ENCODE measurements at regions not wholly inside any gene's neighbourhood (a gene's known extent, or its start where the extent isn't known, plus 50 kb on each side); places are given as distances from the start of the nearest gene placed in this dataset.
"Not testable (repeated sequence)": the region's sequence is repeated elsewhere in the genome, so short reads cannot be mapped to it uniquely, and the experiment has no call there.

DNA sequence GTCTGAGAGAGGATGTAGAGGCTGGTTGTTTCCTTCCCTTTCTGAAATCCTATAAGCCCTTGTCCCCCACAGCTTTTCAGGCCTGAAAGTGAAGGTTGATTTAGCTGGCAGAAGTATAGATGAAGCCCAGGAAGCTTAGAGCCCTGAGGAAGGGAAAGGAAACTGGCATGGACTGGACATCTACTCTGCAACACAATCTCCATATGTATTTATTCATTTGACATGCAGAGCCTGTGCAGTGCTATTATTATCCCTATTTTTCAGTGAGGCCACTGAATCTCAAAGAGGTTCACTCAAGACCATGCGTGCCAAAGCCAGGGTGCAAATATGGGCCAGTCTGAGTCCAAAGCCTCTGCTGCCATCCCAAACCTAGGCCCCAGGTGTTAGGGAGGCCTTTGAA lies 78.5 kb upstream of the KCND3 start:
- H3K36me3 ChIP-seq (ENCODE audit: insufficient read depth, low read length): no peaks in the 10 kb centered on the region
- H3K4me1 ChIP-seq (ENCODE audit: insufficient read depth, low read length): no peaks in the 10 kb centered on the region
- peaks cover 8% of the 10 kb centered on the region for H3K9me3 ChIP-seq (ENCODE audit: control insufficient read depth, insufficient read depth, low read length)
- H3K9ac ChIP-seq (ENCODE audit: low read depth, low read length): no peak overlapping the region

DNA sequence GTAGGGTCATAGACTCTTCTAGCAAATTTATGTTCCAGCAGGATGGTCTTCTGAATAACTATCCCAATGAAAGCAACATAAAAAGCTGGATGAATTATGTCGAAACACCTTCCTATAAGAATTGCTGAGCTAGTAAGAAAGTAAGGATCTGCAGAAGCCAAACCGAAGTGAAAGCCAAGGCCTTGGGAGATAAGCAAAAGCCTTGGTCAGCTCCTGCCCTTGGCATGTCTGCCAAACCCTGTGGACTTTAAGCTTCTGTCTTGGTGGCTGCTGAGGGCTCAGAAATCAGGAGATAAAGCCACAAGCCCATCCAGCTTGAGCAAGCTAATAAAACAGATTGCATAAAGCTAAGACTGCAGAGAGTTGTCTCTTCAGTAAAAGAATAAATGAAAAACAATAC lies 81.2 kb upstream of the KCND3 start:
- no peaks in the 10 kb centered on the region for H3K36me3 ChIP-seq (ENCODE audit: insufficient read depth, low read length)
- no peaks in the 10 kb centered on the region for H3K4me1 ChIP-seq (ENCODE audit: insufficient read depth, low read length)
- H3K9me3 ChIP-seq (ENCODE audit: control insufficient read depth, insufficient read depth, low read length): no peaks in the 10 kb centered on the region
- H3K9ac ChIP-seq (ENCODE audit: low read depth, low read length): no peak overlapping the region

DNA sequence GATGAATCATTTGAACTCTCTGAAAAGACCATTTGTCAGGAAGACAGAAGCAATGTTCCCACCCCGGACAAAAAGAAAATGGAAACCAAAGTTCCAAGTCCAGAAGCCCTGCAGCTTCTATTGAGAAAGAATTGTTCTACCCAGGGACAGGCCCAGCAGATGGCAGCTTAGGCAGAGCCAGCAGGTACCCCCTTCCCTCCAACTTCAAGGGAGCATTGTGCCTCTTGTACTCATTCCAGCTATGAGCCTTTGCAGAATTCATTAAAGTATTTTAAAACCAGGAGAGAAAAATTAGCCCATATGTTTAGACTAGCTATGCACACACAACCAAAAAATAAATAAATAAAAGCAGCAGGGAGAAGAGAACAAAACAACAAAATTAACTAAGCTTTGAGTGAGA lies 85.2 kb upstream of the KCND3 start:
- Histone ChIP-seq H3K9me3 (ENCODE audit: control insufficient read depth, insufficient read depth, low read length) (no peaks in the 10 kb centered on the region), H3K9ac (ENCODE audit: low read depth, low read length) (no peak overlapping the region), H3K36me3 (ENCODE audit: insufficient read depth, low read length) (no peaks in the 10 kb centered on the region), H3K4me1 (ENCODE audit: insufficient read depth, low read length) (no peaks in the 10 kb centered on the region)

DNA sequence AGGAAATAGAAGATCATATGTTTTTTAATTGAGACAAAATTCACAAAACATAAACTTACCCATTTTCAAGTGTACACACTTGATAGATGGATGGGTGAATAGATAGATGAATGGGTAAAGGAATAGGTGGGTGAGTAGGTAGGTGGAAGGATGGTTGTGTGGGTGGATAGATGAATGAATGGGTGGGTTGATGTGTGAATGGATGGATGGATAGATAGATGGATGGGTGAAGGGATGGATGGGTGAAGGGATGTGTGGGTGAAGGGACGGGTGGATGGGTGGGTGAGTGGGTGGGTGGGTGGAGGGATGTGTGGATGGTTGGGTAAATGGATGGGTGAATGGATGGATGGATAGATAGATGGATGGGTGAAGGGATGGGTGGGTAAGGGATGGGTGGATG lies 86.1 kb upstream of the KCND3 start:
- Histone ChIP-seq H3K9ac (ENCODE audit: low read depth, low read length) (no peak overlapping the region), H3K9me3 (ENCODE audit: control insufficient read depth, insufficient read depth, low read length) (no peaks in the 10 kb centered on the region), H3K36me3 (ENCODE audit: insufficient read depth, low read length) (no peaks in the 10 kb centered on the region), H3K4me1 (ENCODE audit: insufficient read depth, low read length) (no peaks in the 10 kb centered on the region)

DNA sequence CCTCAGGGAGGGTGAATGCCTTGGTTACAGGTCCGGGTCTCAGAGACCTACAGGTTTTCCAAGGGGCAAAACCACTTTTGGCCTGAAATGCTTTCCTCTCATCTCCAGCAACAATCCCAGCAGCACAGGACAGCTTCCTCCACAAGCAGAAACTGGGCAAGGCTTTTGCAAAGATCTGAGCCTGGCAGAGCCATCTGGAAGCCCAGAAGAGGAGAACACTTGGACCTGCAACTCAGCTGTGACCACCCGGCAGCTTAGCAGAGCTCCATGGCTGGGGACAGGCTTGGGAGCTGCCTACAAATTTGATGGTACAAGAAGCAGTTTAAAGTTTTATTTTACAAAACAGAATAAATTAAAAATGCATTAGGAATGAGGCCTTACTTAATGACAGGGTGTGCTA lies 90.0 kb upstream of the KCND3 start:
- Histone ChIP-seq H3K9me3 (ENCODE audit: control insufficient read depth, insufficient read depth, low read length) (no peaks in the 10 kb centered on the region), H3K9ac (ENCODE audit: low read depth, low read length) (no peak overlapping the region), H3K4me1 (ENCODE audit: insufficient read depth, low read length) (no peaks in the 10 kb centered on the region), H3K36me3 (ENCODE audit: insufficient read depth, low read length) (no peaks in the 10 kb centered on the region)

GRCh38 chr1:112083487-112083886 lies 94.0 kb upstream of the KCND3 start:
- Histone ChIP-seq H3K4me1 (ENCODE audit: insufficient read depth, low read length) (no peaks in the 10 kb centered on the region), H3K36me3 (ENCODE audit: insufficient read depth, low read length) (no peaks in the 10 kb centered on the region), H3K9me3 (ENCODE audit: control insufficient read depth, insufficient read depth, low read length) (no peaks in the 10 kb centered on the region), H3K9ac (ENCODE audit: low read depth, low read length) (no peak overlapping the region)

GRCh38 chr1:112092656-112093371 lies 103.3 kb upstream of the KCND3 start:
- no peak overlapping the region for H3K9ac ChIP-seq (ENCODE audit: low read depth, low read length)
- H3K9me3 ChIP-seq (ENCODE audit: control insufficient read depth, insufficient read depth, low read length): no peaks in the 10 kb centered on the region
- peaks cover 17% of the 10 kb centered on the region; the same call in 1 of the 2 replicates for H3K4me1 ChIP-seq (ENCODE audit: insufficient read depth, low read length)
- no peaks in the 10 kb centered on the region for H3K36me3 ChIP-seq (ENCODE audit: insufficient read depth, low read length)

DNA sequence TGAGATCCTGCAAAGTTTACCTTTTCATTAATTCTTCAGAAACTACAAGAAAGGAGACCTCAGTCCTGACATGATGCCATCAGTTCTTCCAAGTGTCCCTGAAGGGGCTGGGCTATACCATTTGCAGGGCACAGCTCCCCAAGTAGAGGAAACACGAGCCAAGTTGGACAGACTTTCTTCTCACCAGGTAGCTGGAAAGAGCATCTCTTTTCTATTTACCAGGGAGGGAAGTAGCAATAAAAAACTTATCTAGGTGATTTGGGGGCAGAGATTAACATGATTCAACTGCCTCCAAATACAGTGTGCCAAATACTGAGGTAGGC lies 103.9 kb upstream of the KCND3 start:
- Histone ChIP-seq H3K4me1 (ENCODE audit: insufficient read depth, low read length) (peaks cover 17% of the 10 kb centered on the region; the same call in 1 of the 2 replicates), H3K9ac (ENCODE audit: low read depth, low read length) (no peak overlapping the region), H3K9me3 (ENCODE audit: control insufficient read depth, insufficient read depth, low read length) (no peaks in the 10 kb centered on the region)

GRCh38 chr1:112099979-112100378 lies 110.5 kb upstream of the KCND3 start:
- H3K9ac ChIP-seq (ENCODE audit: low read depth, low read length): no peak overlapping the region
- H3K4me1 ChIP-seq (ENCODE audit: insufficient read depth, low read length): no peaks in the 10 kb centered on the region
- H3K36me3 ChIP-seq (ENCODE audit: insufficient read depth, low read length): no peaks in the 10 kb centered on the region
- no peaks in the 10 kb centered on the region for H3K9me3 ChIP-seq (ENCODE audit: control insufficient read depth, insufficient read depth, low read length)

More for the DNA sequence above, 103.9 kb upstream of the KCND3 start:
- no peaks in the 10 kb centered on the region for H3K36me3 ChIP-seq (ENCODE audit: insufficient read depth, low read length)

DNA sequence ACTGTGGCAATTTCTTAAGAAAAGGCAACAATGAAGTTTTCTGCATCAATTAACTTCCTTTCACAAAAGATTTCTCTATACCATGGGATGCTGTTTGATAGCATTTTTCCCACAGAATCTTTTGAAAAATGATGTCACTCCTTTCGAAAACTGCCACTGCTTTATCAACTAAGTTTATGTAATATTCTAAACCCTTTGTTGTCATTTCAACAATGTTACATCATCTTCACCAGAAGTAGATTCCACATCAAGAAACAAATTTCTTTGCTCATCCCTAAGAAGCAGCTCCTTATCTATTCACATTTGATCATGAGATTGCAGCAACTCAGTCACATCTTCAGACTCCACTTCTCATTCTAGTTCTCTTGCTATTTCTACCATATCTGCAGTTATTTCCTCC lies 116.1 kb upstream of the KCND3 start:
- Histone ChIP-seq H3K9ac (ENCODE audit: low read depth, low read length) (no peak overlapping the region), H3K4me1 (ENCODE audit: insufficient read depth, low read length) (no peaks in the 10 kb centered on the region), H3K36me3 (ENCODE audit: insufficient read depth, low read length) (no peaks in the 10 kb centered on the region), H3K9me3 (ENCODE audit: control insufficient read depth, insufficient read depth, low read length) (no peaks in the 10 kb centered on the region)

DNA sequence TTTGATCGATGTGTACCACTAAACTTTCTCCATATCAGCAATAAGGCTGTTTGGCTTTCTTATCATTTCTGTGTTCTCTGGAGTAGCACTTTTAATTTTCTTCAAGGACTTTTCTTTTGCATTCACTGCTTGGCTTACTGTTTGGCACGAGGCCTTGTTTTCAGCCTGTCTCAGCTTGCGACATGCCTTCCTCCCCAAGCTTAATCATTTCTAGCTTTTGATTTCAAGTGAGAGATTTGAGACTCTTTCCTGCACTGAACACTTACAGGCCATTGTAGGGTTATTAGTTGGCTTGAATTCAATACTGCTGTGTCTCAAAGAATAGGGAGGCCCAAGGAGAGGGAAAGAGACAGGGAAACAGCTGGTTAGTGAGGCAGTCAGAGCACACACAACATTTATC lies 120.6 kb upstream of the KCND3 start:
- no peak overlapping the region for H3K9ac ChIP-seq (ENCODE audit: low read depth, low read length)
- H3K4me1 ChIP-seq (ENCODE audit: insufficient read depth, low read length): no peaks in the 10 kb centered on the region
- H3K36me3 ChIP-seq (ENCODE audit: insufficient read depth, low read length): no peaks in the 10 kb centered on the region
- H3K9me3 ChIP-seq (ENCODE audit: control insufficient read depth, insufficient read depth, low read length): no peaks in the 10 kb centered on the region

GRCh38 chr1:112111734-112112133 lies 122.3 kb upstream of the KCND3 start:
- H3K9me3 ChIP-seq (ENCODE audit: control insufficient read depth, insufficient read depth, low read length): no peaks in the 10 kb centered on the region
- no peaks in the 10 kb centered on the region for H3K4me1 ChIP-seq (ENCODE audit: insufficient read depth, low read length)
- no peak overlapping the region for H3K9ac ChIP-seq (ENCODE audit: low read depth, low read length)
- no peaks in the 10 kb centered on the region for H3K36me3 ChIP-seq (ENCODE audit: insufficient read depth, low read length)

- H3K9me3 ChIP-seq (ENCODE audit: control insufficient read depth, insufficient read depth, low read length): no peaks in the 10 kb centered on the region
- no peaks in the 10 kb centered on the region for H3K36me3 ChIP-seq (ENCODE audit: insufficient read depth, low read length)
- no peak overlapping the region for H3K9ac ChIP-seq (ENCODE audit: low read depth, low read length)
- H3K4me1 ChIP-seq (ENCODE audit: insufficient read depth, low read length): no peaks in the 10 kb centered on the region
These were observed 125.1 kb upstream of the KCND3 start for GRCh38 chr1:112114540-112114939.

DNA sequence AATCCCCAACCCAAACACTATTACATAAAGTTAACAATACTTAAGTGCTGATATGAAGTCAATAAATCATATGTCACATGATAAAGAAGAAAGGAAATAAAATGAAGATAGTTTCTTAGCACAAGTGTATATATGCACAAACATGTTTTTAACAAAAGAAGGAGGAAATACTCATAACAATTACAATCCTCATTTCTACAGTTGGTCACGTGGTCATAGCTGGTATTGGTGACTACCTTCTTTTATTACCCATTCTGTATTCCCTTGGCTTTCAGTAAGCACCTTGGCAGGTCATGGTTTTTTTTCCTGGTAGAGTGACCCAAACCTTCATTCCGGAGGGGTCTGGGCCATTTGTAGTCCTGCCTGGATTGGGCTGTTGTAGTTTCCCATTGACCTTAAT lies 137.1 kb upstream of the KCND3 start:
- no peaks in the 10 kb centered on the region for H3K36me3 ChIP-seq (ENCODE audit: insufficient read depth, low read length)
- no peak overlapping the region for H3K9ac ChIP-seq (ENCODE audit: low read depth, low read length)
- H3K9me3 ChIP-seq (ENCODE audit: control insufficient read depth, insufficient read depth, low read length): no peaks in the 10 kb centered on the region
- no peaks in the 10 kb centered on the region for H3K4me1 ChIP-seq (ENCODE audit: insufficient read depth, low read length)

DNA sequence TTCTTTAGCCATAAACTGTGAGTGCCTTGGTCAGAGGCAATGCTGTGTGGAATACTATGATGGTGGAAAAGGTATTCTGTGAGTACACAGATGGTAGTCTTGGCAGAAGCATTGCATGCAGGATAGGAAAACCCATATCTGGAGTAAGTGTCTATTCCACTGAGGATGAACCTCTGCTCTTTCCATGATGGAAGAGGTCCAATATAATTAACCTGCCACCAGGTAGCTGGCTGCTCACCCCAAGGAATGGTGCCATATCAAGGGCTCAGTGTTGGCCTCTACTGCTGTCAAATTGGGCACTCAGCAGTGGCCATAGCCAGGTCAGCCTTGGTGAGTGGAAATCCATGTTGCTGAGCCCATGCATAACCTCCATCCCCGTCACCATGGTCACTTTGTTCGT lies 138.1 kb upstream of the KCND3 start:
- H3K9me3 ChIP-seq (ENCODE audit: control insufficient read depth, insufficient read depth, low read length); H3K36me3 ChIP-seq (ENCODE audit: insufficient read depth, low read length); H3K9ac ChIP-seq (ENCODE audit: low read depth, low read length); H3K4me1 ChIP-seq (ENCODE audit: insufficient read depth, low read length): not testable (repeated sequence)

DNA sequence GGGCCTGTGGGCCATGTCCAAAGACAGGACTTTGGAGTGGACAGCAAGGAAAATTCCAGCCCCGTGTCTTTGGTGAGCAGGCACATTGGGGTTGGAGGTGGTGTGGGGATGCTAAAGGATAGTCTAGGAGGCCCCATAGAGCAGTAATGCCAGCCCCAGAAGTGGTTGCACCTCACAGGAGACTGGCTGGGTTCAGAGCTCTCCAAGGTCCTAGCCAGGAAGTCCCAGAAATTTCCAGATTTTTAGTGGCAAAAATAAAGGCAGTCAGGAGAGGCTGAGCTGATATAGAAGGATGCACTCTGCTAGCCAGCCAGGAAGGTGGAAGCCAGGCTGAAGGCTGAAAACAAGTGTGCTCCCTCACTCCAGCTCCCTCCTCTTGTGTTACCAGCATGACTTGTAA lies 144.0 kb upstream of the KCND3 start:
- no peaks in the 10 kb centered on the region for H3K9me3 ChIP-seq (ENCODE audit: control insufficient read depth, insufficient read depth, low read length)
- H3K4me1 ChIP-seq (ENCODE audit: insufficient read depth, low read length): no peaks in the 10 kb centered on the region
- H3K9ac ChIP-seq (ENCODE audit: low read depth, low read length): no peak overlapping the region
- H3K36me3 ChIP-seq (ENCODE audit: insufficient read depth, low read length): no peaks in the 10 kb centered on the region
